Liver (tissue), 8 donors: ENCODE measurements at regions not wholly inside any gene's neighbourhood (a gene's known extent, or its start where the extent isn't known, plus 50 kb on each side); places are given as distances from the start of the nearest gene placed in this dataset.

Experiments used
- DNase-seq: peaks from one replicate; pipeline ENCODE4 v3.0.0-alpha.2; 2017; ENCODE audit warnings: low spot score
- H3K27ac ChIP-seq, 2 donors: one replicate each; pipeline ENCODE4 v1.7.0; 2013; ENCODE audit warnings: inconsistent platforms in 2 of 2, low read length in 2 of 2, control low read depth in 1 of 2, low read depth in 1 of 2, mild to moderate bottlenecking in 1 of 2
- H3K27me3 ChIP-seq, 4 donors: one replicate each; pipeline versions ENCODE4 v1.6.1 to v1.7.0; 2013; ENCODE audit warnings: low read length in 3 of 4, inconsistent platforms in 1 of 4, mild to moderate bottlenecking in 1 of 4, moderate library complexity in 1 of 4; ENCODE audit not compliant: control insufficient read depth in 4 of 4, insufficient read depth in 4 of 4
- H3K36me3 ChIP-seq, 4 donors: one replicate each; pipeline versions ENCODE4 v1.6.1 to v1.7.0; 2013; ENCODE audit warnings: low read length in 3 of 4, mild to moderate bottlenecking in 3 of 4, low read depth in 1 of 4, moderate library complexity in 1 of 4; ENCODE audit not compliant: control insufficient read depth in 4 of 4, insufficient read depth in 3 of 4
- H3K4me1 ChIP-seq, 4 donors: one replicate each; pipeline versions ENCODE4 v1.6.1 to v1.7.0; 2013; ENCODE audit warnings: low read length in 3 of 4, mild to moderate bottlenecking in 3 of 4, moderate library complexity in 1 of 4; ENCODE audit not compliant: control insufficient read depth in 4 of 4, insufficient read depth in 4 of 4
- H3K4me3 ChIP-seq, 3 donors: one replicate each; pipeline versions ENCODE4 v1.6.1 to v1.7.0; 2013; ENCODE audit warnings: low read length in 3 of 3, control low read depth in 1 of 3, low read depth in 1 of 3, mild to moderate bottlenecking in 1 of 3
- H3K9ac ChIP-seq, 2 donors: one replicate each; pipeline ENCODE4 v1.7.0; 2013; ENCODE audit warnings: low read length in 2 of 2, mild to moderate bottlenecking in 2 of 2, moderate library complexity in 2 of 2, control low read depth in 1 of 2, low read depth in 1 of 2
- H3K9me3 ChIP-seq, 4 donors: one replicate each; pipeline versions ENCODE4 v1.6.1 to v1.7.0; 2013; ENCODE audit warnings: low read length in 3 of 4; ENCODE audit not compliant: control insufficient read depth in 4 of 4
- EGR1 ChIP-seq, 2 donors: IDR thresholded peaks; 2 replicates each; pipeline ENCODE4 v1.6.1; 2016 to 2018; ENCODE audit warnings: antibody characterized with exemption in 2 of 2, low read depth in 2 of 2
- FOXA1 ChIP-seq: IDR thresholded peaks from 2 replicates; pipeline ENCODE4 v1.6.1; 2016; ENCODE audit warnings: antibody characterized with exemption
- FOXA2 ChIP-seq: IDR thresholded peaks from 2 replicates; pipeline ENCODE4 v1.6.1; 2016; ENCODE audit warnings: antibody characterized with exemption
- GABPA ChIP-seq, 2 donors: IDR thresholded peaks in 1 of 2; conservative IDR thresholded peaks in 1 of 2; 2 replicates each; pipeline ENCODE4 v1.6.1; 2016; ENCODE audit warnings: antibody characterized with exemption in 2 of 2, mild to moderate bottlenecking in 1 of 2, moderate library complexity in 1 of 2
- HNF4A ChIP-seq, 2 donors: conservative IDR thresholded peaks; 2 replicates each; pipeline ENCODE4 v1.6.1; 2016; ENCODE audit warnings: antibody characterized with exemption in 2 of 2, mild to moderate bottlenecking in 2 of 2
- HNF4G ChIP-seq: IDR thresholded peaks from 2 replicates; pipeline ENCODE4 v1.6.1; 2016; ENCODE audit warnings: antibody characterized with exemption
- NR2F2 ChIP-seq: IDR thresholded peaks from 2 replicates; pipeline ENCODE4 v1.6.1; 2016; ENCODE audit warnings: antibody characterized with exemption
- RAD21 ChIP-seq, 2 donors: IDR thresholded peaks; 2 replicates each; pipeline ENCODE4 v1.6.1; 2016; ENCODE audit warnings: antibody characterized with exemption in 2 of 2, mild to moderate bottlenecking in 2 of 2
- RXRA ChIP-seq, 2 donors: IDR thresholded peaks; 2 replicates each; pipeline ENCODE4 v1.6.1; 2017 to 2018; ENCODE audit warnings: antibody characterized with exemption in 2 of 2, mild to moderate bottlenecking in 1 of 2
- SP1 ChIP-seq: IDR thresholded peaks from 2 replicates; pipeline ENCODE4 v1.6.1; 2018; ENCODE audit warnings: antibody characterized with exemption, mild to moderate bottlenecking
- TAF1 ChIP-seq: conservative IDR thresholded peaks from 2 replicates; pipeline ENCODE4 v1.6.1; 2016; ENCODE audit warnings: antibody characterized with exemption, mild to moderate bottlenecking
- YY1 ChIP-seq: IDR thresholded peaks from 2 replicates; pipeline ENCODE4 v1.6.1; 2016; ENCODE audit warnings: antibody characterized with exemption, mild to moderate bottlenecking
- WGBS: extraction: QIAGEN DNeasy Blood & Tissue Kit; methylation state at CpG from one replicate; pipeline ENCODE4 v1.1.7; 2013; 5-methylcytosine and 5-hydroxymethylcytosine counted together
- TF ChIP-seq, protein P1 (sequence below): IDR thresholded peaks from 2 replicates; pipeline ENCODE4 v1.6.1; 2016; ENCODE audit warnings: antibody characterized with exemption, mild to moderate bottlenecking
- TF ChIP-seq, protein P2 (sequence below): IDR thresholded peaks from 2 replicates; pipeline ENCODE4 v1.6.1; 2016; ENCODE audit warnings: antibody characterized with exemption
- TF ChIP-seq, protein P3 (sequence below): IDR thresholded peaks from 2 replicates; pipeline ENCODE4 v1.6.1; 2016; ENCODE audit warnings: antibody characterized with exemption
- TF ChIP-seq, protein P4 (sequence below): fragments of 150-350 bp; IDR thresholded peaks from 2 replicates; pipeline ENCODE4 v1.5.1; 2017; ENCODE audit warnings: improper control_type of control experiment, low read depth, low read length; ENCODE audit not compliant: missing input control
- TF ChIP-seq, protein P5 (sequence below): IDR thresholded peaks from 2 replicates; pipeline ENCODE4 v1.6.1; 2016; ENCODE audit warnings: antibody characterized with exemption
- donor health status: healthy.
- donor health status: healthy.
- donor health status: healthy.
- donor health status: healthy.
- donor health status: healthy.

DNA sequence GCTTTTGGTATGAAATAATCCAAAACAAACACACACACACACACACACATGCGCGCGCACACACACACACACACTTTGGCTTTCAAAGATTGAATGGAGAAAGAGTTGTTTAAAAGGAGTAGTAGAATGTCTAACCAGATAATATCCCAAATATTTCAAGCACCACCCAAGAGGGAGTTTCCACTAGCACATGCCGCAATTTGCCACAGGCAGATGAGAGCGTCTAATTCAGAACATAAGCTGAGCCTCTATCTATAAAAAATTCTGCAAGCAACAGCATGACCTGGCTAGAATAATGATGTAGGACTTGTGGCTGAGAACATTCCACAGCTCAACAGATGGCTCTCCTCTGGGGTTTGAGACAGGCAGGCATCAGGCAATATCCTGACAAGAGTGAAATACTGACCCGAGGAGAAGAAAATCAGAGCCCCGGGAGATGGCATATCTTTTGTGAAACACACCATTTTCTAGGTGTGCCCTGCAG lies 302.5 kb upstream of the GADL1 start:
- Histone ChIP-seq H3K4me1 (peaks cover 4 to 17% (median 11%) of the 10 kb centered on the region in 4 donors), H3K4me3 (no peak overlapping the region), H3K27ac (no peak overlapping the region), H3K36me3 (no peaks in the 10 kb centered on the region), H3K9me3 (no peaks in the 10 kb centered on the region), H3K27me3 (no peaks in the 10 kb centered on the region), H3K9ac (no peak overlapping the region)
- no peak for DNase-seq
- TF ChIP-seq, protein P1, sequence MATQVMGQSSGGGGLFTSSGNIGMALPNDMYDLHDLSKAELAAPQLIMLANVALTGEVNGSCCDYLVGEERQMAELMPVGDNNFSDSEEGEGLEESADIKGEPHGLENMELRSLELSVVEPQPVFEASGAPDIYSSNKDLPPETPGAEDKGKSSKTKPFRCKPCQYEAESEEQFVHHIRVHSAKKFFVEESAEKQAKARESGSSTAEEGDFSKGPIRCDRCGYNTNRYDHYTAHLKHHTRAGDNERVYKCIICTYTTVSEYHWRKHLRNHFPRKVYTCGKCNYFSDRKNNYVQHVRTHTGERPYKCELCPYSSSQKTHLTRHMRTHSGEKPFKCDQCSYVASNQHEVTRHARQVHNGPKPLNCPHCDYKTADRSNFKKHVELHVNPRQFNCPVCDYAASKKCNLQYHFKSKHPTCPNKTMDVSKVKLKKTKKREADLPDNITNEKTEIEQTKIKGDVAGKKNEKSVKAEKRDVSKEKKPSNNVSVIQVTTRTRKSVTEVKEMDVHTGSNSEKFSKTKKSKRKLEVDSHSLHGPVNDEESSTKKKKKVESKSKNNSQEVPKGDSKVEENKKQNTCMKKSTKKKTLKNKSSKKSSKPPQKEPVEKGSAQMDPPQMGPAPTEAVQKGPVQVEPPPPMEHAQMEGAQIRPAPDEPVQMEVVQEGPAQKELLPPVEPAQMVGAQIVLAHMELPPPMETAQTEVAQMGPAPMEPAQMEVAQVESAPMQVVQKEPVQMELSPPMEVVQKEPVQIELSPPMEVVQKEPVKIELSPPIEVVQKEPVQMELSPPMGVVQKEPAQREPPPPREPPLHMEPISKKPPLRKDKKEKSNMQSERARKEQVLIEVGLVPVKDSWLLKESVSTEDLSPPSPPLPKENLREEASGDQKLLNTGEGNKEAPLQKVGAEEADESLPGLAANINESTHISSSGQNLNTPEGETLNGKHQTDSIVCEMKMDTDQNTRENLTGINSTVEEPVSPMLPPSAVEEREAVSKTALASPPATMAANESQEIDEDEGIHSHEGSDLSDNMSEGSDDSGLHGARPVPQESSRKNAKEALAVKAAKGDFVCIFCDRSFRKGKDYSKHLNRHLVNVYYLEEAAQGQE, result no peak
- TF ChIP-seq RXRA (IDR thresholded peaks at IDR 0.05) (no peak), RAD21 (IDR thresholded peaks at IDR 0.05) (no peak), HNF4G (no peak), SP1 (no peak), FOXA1 (no peak), HNF4A (conservative IDR thresholded peaks at IDR 0.05) (no peak), EGR1 (IDR thresholded peaks at IDR 0.05; ENCODE audit: low read depth in 2 of 2) (no peak), GABPA (IDR thresholded peaks at IDR 0.05 in 1 of 2, conservative IDR thresholded peaks at IDR 0.05 in 1 of 2) (no peak), NR2F2 (no peak)
- TF ChIP-seq, protein P2, sequence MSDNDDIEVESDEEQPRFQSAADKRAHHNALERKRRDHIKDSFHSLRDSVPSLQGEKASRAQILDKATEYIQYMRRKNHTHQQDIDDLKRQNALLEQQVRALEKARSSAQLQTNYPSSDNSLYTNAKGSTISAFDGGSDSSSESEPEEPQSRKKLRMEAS, result no peak
- TF ChIP-seq, protein P3, sequence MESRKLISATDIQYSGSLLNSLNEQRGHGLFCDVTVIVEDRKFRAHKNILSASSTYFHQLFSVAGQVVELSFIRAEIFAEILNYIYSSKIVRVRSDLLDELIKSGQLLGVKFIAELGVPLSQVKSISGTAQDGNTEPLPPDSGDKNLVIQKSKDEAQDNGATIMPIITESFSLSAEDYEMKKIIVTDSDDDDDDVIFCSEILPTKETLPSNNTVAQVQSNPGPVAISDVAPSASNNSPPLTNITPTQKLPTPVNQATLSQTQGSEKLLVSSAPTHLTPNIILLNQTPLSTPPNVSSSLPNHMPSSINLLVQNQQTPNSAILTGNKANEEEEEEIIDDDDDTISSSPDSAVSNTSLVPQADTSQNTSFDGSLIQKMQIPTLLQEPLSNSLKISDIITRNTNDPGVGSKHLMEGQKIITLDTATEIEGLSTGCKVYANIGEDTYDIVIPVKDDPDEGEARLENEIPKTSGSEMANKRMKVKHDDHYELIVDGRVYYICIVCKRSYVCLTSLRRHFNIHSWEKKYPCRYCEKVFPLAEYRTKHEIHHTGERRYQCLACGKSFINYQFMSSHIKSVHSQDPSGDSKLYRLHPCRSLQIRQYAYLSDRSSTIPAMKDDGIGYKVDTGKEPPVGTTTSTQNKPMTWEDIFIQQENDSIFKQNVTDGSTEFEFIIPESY, result no peak
- TF ChIP-seq, protein P4, sequence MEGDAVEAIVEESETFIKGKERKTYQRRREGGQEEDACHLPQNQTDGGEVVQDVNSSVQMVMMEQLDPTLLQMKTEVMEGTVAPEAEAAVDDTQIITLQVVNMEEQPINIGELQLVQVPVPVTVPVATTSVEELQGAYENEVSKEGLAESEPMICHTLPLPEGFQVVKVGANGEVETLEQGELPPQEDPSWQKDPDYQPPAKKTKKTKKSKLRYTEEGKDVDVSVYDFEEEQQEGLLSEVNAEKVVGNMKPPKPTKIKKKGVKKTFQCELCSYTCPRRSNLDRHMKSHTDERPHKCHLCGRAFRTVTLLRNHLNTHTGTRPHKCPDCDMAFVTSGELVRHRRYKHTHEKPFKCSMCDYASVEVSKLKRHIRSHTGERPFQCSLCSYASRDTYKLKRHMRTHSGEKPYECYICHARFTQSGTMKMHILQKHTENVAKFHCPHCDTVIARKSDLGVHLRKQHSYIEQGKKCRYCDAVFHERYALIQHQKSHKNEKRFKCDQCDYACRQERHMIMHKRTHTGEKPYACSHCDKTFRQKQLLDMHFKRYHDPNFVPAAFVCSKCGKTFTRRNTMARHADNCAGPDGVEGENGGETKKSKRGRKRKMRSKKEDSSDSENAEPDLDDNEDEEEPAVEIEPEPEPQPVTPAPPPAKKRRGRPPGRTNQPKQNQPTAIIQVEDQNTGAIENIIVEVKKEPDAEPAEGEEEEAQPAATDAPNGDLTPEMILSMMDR, result no peak
- TF ChIP-seq, protein P5, sequence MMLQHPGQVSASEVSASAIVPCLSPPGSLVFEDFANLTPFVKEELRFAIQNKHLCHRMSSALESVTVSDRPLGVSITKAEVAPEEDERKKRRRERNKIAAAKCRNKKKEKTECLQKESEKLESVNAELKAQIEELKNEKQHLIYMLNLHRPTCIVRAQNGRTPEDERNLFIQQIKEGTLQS, result no peak
- WGBS, result 85% methylated on average over 7 of the region's 7 CpGs

DNA sequence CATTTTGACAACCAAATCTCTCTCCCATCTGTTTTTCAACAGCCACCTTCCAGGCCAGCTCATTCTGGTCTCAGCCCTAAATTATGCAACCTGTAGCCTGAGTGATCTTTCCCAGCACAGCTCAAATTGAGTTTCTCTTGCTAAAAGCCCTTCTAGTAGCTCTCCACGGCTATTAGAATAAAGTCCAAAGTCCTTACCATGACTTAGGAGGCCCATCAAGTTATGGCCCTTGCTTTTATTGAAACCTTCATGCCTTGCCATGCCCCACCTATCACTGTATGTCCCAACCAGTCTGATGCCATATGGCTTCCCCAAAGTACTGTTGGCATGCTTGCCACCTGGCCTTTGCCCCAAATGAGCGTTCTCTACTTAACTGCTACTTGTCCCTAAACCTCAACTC lies 303.5 kb upstream of the GADL1 start:
- H3K4me1 ChIP-seq, result peaks cover 4 to 17% (median 11%) of the 10 kb centered on the region in 4 donors
- no peaks in the 10 kb centered on the region for H3K36me3 ChIP-seq
- no peak overlapping the region for H3K4me3 ChIP-seq
- no peaks in the 10 kb centered on the region for H3K9me3 ChIP-seq
- 34% methylated on average over 2 of the region's 2 CpGs for WGBS
- H3K27me3 ChIP-seq, result no peaks in the 10 kb centered on the region
- no peak for DNase-seq
- no peak overlapping the region for H3K9ac ChIP-seq
- no peak overlapping the region for H3K27ac ChIP-seq
- TF ChIP-seq, protein P5, result no peak
- TF ChIP-seq SP1, result peak; percentile 40
- TF ChIP-seq HNF4A (conservative IDR thresholded peaks at IDR 0.05), result peak; percentile 65 to 75
- no peak for TF ChIP-seq NR2F2
- TF ChIP-seq TAF1, result no peak
- no peak for TF ChIP-seq FOXA2
- TF ChIP-seq, protein P3, result no peak
- TF ChIP-seq YY1, result peak; percentile 45
- TF ChIP-seq, protein P1, result no peak
- peak in 1 of 2 donors; percentile 45 for TF ChIP-seq RXRA (IDR thresholded peaks at IDR 0.05)
- TF ChIP-seq HNF4G, result peak; percentile 41
- TF ChIP-seq, protein P2, result peak; percentile 46
- peak in 1 of 2 donors; percentile 7 for TF ChIP-seq RAD21 (IDR thresholded peaks at IDR 0.05)
